Spinal cord (tissue), 9 donors: ENCODE measurements at regions not wholly inside any gene's neighbourhood (a gene's known extent, or its start where the extent isn't known, plus 50 kb on each side); places are given as distances from the start of the nearest gene placed in this dataset.
"Not testable (repeated sequence)": the region's sequence is repeated elsewhere in the genome, so short reads cannot be mapped to it uniquely, and the experiment has no call there.

Source experiments
- DNase-seq, 6 donors: peaks; one replicate each; pipeline versions ENCODE4 v3.0.0 to v3.0.0-alpha.2; 2013 to 2015; ENCODE audit warnings: low spot score in 6 of 6, low read depth in 4 of 6
- H3K27ac ChIP-seq: one replicate; pipeline ENCODE4 v1.5.1; 2013; ENCODE audit warnings: low read depth, low read length, control low read depth
- H3K27me3 ChIP-seq: one replicate; pipeline ENCODE4 v1.6.1; 2013; ENCODE audit warnings: low read length; ENCODE audit not compliant: control insufficient read depth, insufficient read depth
- H3K36me3 ChIP-seq: one replicate; pipeline ENCODE4 v1.6.1; 2013; ENCODE audit warnings: low read length; ENCODE audit not compliant: control insufficient read depth, insufficient read depth
- H3K4me1 ChIP-seq: one replicate; pipeline ENCODE4 v1.6.1; 2013; ENCODE audit warnings: low read length; ENCODE audit not compliant: control insufficient read depth, insufficient read depth
- H3K4me3 ChIP-seq: one replicate; pipeline ENCODE4 v1.5.1; 2013; ENCODE audit warnings: low read depth, low read length, control low read depth
- H3K9me3 ChIP-seq: one replicate; pipeline ENCODE4 v1.6.1; 2013; ENCODE audit warnings: low read length; ENCODE audit not compliant: control insufficient read depth, insufficient read depth
- WGBS: methylation state at CpG from one replicate; pipeline ENCODE4 v1.1.5; 2013; ENCODE audit warnings: missing lambda C conversion rate; ENCODE audit not compliant: insufficient coverage; 5-methylcytosine and 5-hydroxymethylcytosine counted together
- donor health status: healthy.

GRCh38 chr2:209305746-209306196 is 118.1 kb upstream of the MAP2 start:
- WGBS, result 76% methylated on average over 7 of the region's 7 CpGs
- H3K27ac ChIP-seq, result no peak overlapping the region
- peak in 1 of 6 donors; percentile 2 for DNase-seq
- no peaks in the 10 kb centered on the region for H3K9me3 ChIP-seq
- no peaks in the 10 kb centered on the region for H3K36me3 ChIP-seq
- no peak overlapping the region for H3K4me3 ChIP-seq
- no peaks in the 10 kb centered on the region for H3K27me3 ChIP-seq
- no peaks in the 10 kb centered on the region for H3K4me1 ChIP-seq

GRCh38 chr2:209307161-209308001 is 116.5 kb upstream of the MAP2 start:
- no peaks in the 10 kb centered on the region for H3K4me1 ChIP-seq
- over 99% methylated on average over 7 of the region's 10 CpGs for WGBS
- no peak overlapping the region for H3K4me3 ChIP-seq
- no peak for DNase-seq
- no peaks in the 10 kb centered on the region for H3K27me3 ChIP-seq
- H3K36me3 ChIP-seq, result no peaks in the 10 kb centered on the region
- H3K27ac ChIP-seq, result no peak overlapping the region
- H3K9me3 ChIP-seq, result no peaks in the 10 kb centered on the region

- Histone ChIP-seq H3K4me3 (no peak overlapping the region), H3K4me1 (no peaks in the 10 kb centered on the region), H3K27ac (no peak overlapping the region), H3K36me3 (no peaks in the 10 kb centered on the region), H3K9me3 (no peaks in the 10 kb centered on the region), H3K27me3 (no peaks in the 10 kb centered on the region)
- no peak for DNase-seq
Observed at GRCh38 chr2:209308415-209308814, 115.4 kb upstream of the MAP2 start.

- no peak for DNase-seq
- Histone ChIP-seq H3K4me3 (no peak overlapping the region), H3K36me3 (no peaks in the 10 kb centered on the region), H3K4me1 (no peaks in the 10 kb centered on the region), H3K27me3 (no peaks in the 10 kb centered on the region), H3K9me3 (no peaks in the 10 kb centered on the region), H3K27ac (no peak overlapping the region)
- no CpG with 5 or more reads among the region's 2 CpGs for WGBS
Observed at GRCh38 chr2:209311948-209312347, 111.9 kb upstream of the MAP2 start.

- not testable (repeated sequence) for H3K27me3 ChIP-seq, H3K9me3 ChIP-seq, H3K27ac ChIP-seq, H3K4me1 ChIP-seq, H3K36me3 ChIP-seq, DNase-seq, H3K4me3 ChIP-seq
- 100% methylated on average over 1 of the region's 1 CpG for WGBS
Observed at GRCh38 chr2:209312450-209312849, 111.4 kb upstream of the MAP2 start.

- no peak overlapping the region for H3K27ac ChIP-seq
- H3K4me3 ChIP-seq, result no peak overlapping the region
- no peaks in the 10 kb centered on the region for H3K9me3 ChIP-seq
- H3K27me3 ChIP-seq, result no peaks in the 10 kb centered on the region
- DNase-seq, result no peak
- no CpG with 5 or more reads among the region's 2 CpGs for WGBS
- H3K36me3 ChIP-seq, result no peaks in the 10 kb centered on the region
- no peaks in the 10 kb centered on the region for H3K4me1 ChIP-seq
Observed at GRCh38 chr2:209314653-209315052, 109.2 kb upstream of the MAP2 start.

- no peak overlapping the region for H3K27ac ChIP-seq
- no peaks in the 10 kb centered on the region for H3K27me3 ChIP-seq
- no peak overlapping the region for H3K4me3 ChIP-seq
- H3K4me1 ChIP-seq, result no peaks in the 10 kb centered on the region
- DNase-seq, result no peak
- H3K9me3 ChIP-seq, result no peaks in the 10 kb centered on the region
- H3K36me3 ChIP-seq, result no peaks in the 10 kb centered on the region
- WGBS, result no CpG with 5 or more reads among the region's 2 CpGs
Observed at GRCh38 chr2:209316141-209316540, 107.7 kb upstream of the MAP2 start.

- H3K27ac ChIP-seq, result no peak overlapping the region
- DNase-seq, result no peak
- no peaks in the 10 kb centered on the region for H3K9me3 ChIP-seq
- WGBS, result 70% methylated on average over 2 of the region's 3 CpGs
- no peaks in the 10 kb centered on the region for H3K36me3 ChIP-seq
- H3K4me1 ChIP-seq, result no peaks in the 10 kb centered on the region
- no peaks in the 10 kb centered on the region for H3K27me3 ChIP-seq
- H3K4me3 ChIP-seq, result no peak overlapping the region
Observed at GRCh38 chr2:209321076-209321475, 102.8 kb upstream of the MAP2 start.

- H3K27ac ChIP-seq, result no peak overlapping the region
- 89% methylated on average over 1 of the region's 3 CpGs for WGBS
- no peaks in the 10 kb centered on the region for H3K4me1 ChIP-seq
- no peaks in the 10 kb centered on the region for H3K9me3 ChIP-seq
- no peaks in the 10 kb centered on the region for H3K36me3 ChIP-seq
- H3K4me3 ChIP-seq, result no peak overlapping the region
- H3K27me3 ChIP-seq, result no peaks in the 10 kb centered on the region
- DNase-seq, result no peak
Observed at GRCh38 chr2:209321581-209321980, 102.3 kb upstream of the MAP2 start.

- H3K27me3 ChIP-seq, result no peaks in the 10 kb centered on the region
- no peak overlapping the region for H3K4me3 ChIP-seq
- H3K36me3 ChIP-seq, result no peaks in the 10 kb centered on the region
- H3K9me3 ChIP-seq, result no peaks in the 10 kb centered on the region
- peak in 2 of 6 donors; percentile 15 to 69 for DNase-seq
- no CpG with 5 or more reads among the region's 1 CpG for WGBS
- no peaks in the 10 kb centered on the region for H3K4me1 ChIP-seq
- no peak overlapping the region for H3K27ac ChIP-seq
Observed at GRCh38 chr2:209322041-209322440, 101.8 kb upstream of the MAP2 start.
